HS-5 (cell line): ENCODE measurements at regions not wholly inside any gene's neighbourhood (a gene's known extent, or its start where the extent isn't known, plus 50 kb on each side); places are given as distances from the start of the nearest gene placed in this dataset.
"Not testable (repeated sequence)": the region's sequence is repeated elsewhere in the genome, so short reads cannot be mapped to it uniquely, and the experiment has no call there.

Experiments used
- DNase-seq: peaks from one replicate; pipeline ENCODE4 v3.0.0-alpha.2; 2012; ENCODE audit warnings: low read depth

DNA sequence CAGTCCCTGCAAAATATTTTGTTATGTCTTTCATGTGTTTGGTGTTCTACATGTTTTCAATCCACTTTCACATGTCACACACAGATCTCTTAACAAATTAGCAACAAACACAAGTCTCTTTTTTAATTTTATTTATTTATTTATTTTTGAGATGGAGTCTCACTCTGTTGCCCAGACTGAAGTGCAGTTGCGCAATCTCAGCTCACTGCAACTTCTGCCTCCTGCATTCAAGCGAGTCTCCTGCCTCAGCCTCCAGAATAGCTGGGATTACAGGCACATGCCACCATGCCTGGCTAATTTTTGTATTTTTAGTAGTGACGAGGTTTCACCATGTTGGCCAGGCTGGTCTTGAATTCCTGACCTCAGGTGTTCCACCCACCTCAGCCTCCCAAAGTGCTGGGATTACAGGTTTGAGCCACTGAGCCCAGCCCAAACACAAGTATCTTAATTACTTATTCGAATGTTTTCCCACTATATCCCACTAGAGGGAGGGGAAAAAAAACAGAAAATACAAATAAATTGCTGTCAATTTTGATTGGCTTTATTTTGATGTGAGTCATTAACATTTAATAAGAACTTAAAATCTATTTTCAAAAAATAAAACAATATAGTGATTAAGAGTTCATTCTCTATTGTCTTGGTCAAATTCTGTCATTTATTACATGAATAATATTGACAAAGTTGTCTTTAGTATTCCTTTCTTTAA is 1641.0 kb upstream of the CELF4 start:
- not testable (repeated sequence) for DNase-seq

DNA sequence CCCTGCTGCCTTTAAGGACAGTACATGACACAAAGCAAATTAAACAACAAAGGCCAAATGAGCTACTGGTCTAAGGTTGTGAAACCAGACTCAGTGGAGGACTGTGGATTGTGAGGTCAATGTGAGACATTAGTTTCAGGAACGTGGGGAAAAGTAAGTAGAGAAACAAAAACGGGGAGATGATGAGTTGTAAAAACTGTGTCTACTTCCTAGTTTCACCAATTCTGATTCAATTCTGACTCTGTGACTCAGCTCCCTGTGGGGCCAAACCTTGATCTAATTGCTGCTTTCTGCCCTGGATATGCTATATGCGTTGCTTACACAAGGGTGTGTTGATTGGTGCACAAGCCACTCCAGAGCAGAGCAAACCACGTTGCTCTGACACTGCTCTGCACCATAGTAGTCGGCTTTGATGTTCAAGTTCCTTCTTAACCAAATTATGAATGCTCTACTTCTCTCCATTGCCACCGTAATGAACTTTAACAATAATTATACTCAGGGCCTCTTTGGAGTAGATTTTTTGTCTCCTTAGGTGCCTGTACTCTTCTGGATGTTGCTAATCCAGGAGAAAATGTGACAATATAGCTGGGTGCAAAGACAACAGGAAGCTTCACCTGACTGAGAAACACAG is 1640.1 kb upstream of the CELF4 start:
- DNase-seq, result no peak

DNA sequence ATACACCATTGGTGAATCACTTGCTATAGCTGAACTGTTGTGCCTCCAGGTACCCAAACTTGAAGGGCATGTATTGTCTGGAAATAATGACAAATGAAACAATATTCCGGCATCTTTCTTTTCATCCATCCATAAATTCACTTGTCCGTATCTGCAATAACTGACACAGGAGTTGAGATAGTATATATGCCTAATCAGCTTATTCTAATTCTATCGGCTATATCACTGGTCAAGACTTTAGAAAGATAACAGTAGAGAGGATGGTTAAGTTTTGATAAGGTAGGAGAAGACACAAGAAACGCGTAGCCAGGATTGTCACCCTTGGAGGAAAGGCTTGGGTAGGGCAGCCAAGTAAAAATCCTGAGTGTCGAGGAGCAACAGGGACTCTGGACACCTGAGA is 1634.6 kb upstream of the CELF4 start:
- no peak for DNase-seq

DNA sequence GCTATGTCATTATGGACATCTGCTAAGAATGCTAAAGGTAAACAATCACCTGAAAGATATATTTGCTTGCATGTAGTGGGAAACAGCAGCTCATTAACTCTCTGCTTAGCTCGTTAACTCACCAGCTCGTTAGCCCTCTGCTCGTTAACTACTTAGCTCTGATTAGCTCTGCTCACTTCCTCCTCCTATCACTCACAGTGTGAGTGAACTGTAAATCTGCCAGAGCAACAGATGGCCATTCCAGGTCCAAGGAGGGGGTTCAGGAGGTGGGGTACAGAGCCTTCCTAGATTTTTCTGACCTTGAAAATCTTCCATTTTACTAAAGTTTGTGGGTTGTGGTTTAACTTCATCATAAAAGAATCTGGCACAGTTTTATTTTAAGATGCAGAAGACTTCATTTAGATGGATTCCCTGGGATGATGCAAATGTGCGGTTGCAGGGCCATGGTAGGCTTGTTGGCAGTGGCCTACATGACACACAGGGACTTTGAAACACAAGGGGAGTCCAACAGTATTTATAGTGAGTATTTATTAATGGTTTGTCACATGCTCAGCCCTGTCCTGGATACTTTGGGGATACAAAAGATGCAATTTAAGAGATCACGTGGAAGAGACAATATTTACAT is 1633.7 kb upstream of the CELF4 start:
- DNase-seq, result no peak

DNA sequence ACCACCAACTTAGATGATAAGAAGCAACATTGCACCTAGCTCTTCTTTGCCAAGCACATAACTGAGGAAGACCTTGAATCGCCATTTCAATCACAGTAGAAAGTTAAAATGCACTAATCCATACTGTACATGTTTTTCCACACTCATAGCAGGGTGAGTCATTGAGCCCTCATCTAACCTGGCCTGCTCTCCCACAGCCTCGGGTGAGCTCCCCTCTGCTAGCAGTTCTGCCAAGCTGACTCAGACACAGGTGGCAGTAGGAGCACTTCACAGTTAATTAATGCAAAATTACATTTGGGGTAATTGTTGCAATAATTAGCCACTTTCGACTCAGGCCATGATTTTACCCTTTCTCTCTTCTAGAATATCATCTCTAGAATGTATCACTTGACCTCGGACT is 1632.8 kb upstream of the CELF4 start:
- no peak for DNase-seq

DNA sequence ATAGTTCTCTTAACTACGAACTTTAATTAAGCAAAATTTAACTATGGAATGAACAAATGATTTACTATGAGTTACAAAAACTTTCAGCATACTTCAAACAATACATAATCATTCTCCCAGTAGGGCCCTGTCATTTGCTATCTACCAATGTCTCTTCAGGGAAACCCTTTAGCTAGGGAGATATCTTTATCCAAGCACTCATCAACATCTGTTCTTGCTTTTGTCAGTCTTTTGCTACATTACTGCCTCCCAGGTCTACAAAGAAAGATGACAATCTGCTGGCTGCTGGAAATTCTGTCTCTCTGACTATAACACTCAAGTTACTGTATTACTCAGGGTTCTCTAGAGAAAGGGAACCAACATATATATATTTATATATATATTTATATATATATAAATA is 1626.3 kb upstream of the CELF4 start:
- no peak for DNase-seq

DNA sequence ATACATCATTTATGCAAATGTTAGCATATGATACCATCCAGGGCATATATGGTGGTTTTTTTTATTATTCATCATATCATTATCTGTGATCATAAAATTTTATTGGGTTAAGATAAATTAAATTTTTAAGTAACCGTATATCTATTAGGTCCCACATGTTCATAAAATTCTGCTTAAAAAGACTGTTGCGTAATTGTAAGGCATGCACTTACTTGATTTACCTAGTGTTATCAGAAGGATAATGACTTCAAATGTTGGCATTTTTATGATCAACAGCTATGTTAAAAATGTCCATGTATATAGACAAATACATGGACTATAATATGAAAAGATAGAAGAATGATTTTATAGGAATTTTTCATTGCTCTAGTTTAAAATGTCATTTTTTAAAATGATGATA is 1625.5 kb upstream of the CELF4 start:
- no peak for DNase-seq

DNA sequence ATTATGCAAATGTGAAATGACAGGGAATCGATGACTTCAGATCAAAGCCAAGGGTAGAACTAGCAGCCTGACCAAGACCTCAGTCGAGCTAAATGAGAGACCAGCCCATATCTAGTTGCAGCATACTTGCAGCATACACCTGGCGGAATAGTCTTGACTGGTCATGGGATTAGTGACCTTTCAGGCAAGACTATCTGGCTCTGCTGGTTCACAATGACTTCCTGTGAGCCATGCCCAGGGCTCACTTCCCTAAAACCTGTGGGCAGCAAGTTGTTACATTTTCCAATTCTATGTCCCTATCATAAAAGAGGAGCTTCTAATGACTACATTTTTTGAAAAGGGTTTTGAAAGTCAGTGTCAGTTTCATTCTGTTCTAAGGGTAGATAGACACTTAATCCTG is 1624.9 kb upstream of the CELF4 start:
- no peak for DNase-seq

DNA sequence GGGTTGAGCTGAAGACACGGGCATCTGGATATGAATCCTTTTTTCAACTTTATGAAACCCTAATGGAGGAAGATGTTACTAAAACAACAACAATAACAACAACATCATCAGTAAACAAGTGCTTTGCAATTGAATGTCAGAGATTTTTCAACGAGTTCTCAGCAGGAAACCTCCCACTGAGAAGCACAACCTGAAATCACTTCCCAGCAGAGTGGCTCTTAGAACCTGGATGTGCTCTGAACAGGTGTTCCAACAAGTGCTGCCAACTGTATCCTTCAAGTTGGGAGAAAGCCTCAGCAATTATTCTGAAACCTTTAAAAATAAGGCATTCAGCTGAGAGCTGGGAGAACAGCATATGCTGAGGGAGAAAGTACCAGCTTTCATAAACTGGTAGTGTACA is 1622.7 kb upstream of the CELF4 start:
- no peak for DNase-seq

DNA sequence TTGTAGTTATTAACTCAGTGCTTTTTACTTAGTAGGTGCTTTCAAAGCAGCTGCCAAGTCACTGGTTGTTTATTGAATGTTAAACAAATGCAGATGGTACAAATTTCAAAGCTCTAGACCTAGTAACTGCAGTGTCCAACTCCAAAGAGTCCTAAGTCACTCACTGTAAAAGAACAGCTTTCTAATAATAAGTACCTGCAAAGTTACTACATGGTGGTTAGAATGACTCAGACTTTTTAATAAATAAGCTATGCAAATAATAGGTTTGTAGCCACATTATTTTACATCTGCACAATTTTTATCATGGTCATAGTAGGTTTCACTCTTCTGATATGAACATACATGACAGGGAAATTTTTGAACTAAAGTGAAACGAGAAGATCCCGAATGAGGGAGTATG is 1620.4 kb upstream of the CELF4 start:
- no peak for DNase-seq

DNA sequence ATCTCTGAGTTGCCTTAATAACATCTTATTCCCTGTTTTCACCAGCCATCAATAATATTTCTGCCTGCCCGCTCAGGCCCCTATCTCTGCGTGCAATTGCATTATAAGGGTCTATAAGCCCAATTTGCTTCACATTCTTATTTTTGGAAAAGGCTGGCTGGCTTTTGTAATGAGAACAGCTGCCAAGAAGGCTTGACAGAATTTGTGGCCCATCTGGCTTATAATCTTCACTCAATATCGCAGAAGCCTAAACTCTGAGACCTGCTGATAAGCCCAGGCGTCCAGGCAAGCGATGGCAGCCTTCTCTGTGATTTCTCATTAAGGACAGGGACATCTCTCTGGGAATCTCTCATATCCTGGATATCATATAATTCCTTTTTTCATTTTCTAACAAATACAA is 1618.6 kb upstream of the CELF4 start:
- no peak for DNase-seq

DNA sequence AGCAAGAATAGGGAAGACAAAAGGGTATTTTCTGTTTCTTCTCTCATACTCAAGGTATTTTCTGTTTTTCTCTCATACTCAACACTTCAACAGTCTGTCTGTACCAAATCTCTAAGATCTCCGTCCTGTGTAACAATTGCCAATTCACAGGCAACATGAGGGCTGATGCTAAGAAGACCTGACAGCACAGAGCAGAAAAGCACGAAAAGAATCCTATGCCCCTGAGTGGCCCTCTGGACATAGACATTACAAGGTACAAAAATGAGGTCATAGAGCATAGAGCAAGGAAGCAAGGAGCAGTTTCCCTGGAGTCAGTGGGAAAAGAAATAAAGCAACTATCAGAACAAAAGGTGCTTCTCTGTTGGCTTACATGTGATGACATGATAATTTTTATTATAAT is 1612.6 kb upstream of the CELF4 start:
- DNase-seq, result no peak

DNA sequence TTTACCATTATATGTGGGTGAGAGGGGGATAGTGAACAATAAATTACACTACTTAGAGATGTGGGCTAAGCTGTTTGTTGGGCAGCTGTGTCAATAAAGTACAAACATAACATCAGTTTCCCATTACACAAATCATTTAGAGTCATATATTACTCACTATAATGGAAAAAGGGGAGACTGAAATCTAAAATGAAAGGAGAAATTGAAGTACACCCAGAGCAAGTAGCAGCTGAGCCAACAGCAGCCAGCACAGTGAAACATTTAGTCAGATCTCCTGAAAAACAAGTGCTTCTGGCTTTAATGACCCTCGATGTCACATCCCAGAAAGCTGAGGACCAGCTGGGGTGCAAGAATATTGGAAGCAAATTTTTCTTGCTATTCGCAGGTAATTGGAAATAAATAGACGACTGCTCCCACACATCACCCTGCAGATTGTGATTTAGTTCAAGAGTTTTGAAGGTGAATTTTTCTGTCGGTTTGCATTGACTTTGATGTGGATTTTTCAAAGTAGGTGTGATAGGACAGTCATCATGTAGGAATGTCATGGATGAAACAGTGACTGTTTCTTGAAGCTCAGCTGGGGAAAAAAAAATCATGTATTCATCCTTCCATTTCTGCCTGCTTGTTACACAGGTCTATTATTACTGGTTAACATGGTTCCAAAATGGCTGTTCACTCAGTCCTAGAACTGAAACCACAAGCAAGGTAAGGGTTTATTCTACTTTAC is 1607.3 kb upstream of the CELF4 start:
- DNase-seq, result no peak

DNA sequence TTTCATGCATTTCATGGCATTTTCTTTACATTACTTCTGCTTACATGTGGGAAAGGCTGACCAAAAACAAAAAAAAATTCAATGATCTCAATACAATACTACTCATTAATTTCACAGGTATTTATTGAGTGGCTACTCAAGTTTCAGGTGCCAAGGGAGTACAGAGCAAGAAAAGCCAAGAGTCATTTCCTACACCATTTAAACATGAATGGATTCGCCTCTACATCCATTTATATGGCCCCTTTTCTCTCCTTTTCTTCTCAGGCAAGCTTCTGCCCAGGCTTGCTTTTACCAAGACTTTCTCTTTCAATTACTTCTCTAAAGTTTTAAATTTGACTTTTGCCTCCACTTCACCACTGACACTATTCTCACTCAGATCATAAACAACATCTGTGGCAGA is 1603.1 kb upstream of the CELF4 start:
- no peak for DNase-seq

DNA sequence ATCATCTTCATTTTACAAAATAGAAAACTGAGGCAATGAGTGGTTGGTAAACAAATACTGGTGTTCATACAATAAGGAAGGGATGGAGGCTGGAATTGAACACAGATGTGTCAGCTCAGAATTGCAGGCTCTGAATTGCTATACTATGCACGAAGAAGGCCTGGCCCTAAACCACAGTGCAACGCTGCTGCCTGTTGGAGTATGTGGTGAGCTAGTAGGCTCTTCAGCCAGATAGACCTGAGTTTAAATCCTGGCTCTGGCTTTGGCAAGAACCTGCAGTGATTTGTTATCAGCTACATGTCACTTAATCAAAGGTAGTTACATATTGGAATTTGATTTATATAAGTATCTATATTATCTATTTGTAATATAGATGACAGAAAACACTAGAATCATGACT is 1602.4 kb upstream of the CELF4 start:
- DNase-seq, result no peak

DNA sequence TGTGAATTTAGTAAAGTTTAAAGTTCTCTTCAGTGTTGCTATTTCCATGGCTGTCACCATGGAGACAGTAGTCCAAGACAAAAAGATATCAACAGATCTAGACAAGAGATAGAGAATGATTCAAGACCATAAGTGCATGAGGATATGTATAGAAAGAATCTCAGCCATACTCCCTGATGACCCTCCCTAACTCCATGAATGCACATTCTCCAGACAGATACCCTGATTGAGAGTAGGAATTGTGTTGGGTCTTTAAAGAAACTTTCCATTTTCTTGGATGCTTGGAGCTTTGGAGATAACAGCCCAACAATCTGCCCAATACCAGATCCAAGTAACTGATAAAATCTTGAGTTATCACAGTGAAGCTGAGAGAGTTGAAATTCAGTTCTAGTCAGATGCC is 1601.2 kb upstream of the CELF4 start:
- DNase-seq, result no peak

DNA sequence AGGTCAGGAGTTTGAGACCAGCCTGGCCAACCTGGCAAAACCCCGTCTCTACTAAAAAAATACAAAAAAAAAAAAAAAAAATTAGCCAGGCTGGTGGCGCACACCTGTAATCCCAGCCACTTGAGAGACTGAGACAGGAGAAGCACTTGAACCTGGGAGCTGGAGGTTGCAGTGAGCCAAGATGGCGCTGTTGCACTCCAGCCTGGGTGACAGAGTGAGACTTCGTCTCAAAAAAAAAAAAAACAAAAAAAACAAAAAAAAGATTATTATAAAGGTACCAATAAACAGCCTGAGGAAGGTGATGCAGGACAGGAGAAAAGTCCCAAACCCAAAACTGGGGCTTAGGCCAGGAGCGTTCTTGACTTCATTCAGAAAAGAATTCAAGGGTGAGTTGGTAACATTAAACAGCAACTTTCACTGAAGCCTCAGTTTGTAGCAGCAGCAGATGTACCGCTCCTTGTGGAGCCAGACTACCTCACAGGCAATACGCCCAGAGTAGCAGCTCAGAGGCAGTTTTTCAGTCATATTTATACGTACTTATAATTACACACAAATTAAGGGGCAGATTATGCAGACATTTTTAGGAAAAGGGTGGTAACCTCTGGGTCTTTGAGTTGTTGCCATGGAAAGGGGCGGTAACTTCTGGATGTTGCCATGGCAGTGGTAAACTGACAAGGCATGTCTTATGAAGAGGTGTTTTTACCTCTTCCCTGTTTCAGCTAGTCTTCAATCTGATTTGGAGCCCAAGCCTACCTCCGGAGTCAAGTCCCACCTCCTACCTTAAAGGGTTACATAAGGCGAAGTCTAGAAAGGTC is 1596.6 kb upstream of the CELF4 start:
- no peak for DNase-seq

DNA sequence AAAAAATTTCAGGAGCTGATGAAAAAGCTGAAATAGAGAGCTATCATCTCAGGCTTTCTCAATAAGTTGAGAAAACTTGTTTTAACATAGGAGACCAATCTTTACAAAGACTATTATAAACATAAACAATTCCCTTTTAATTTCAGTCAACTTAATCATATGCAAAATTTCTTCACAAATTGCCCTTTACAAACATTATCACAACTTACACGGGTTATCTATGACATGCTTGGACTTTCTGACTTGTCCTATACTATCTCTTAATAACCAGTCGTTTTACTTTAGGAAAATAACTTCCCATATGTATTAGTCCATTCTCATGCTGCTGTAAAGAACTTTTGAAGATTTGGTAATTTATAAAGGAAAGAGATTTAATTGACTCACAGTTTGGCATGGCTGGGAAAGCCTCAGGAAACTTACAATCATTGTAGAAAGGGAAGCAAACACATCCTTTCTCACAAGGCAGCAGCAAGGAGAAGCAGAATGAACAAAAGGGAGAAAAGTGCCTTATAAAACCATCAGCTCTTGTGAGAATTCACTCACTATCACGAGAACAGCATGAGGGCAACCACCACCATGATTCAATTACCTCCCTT is 1583.7 kb upstream of the CELF4 start:
- DNase-seq, result no peak

DNA sequence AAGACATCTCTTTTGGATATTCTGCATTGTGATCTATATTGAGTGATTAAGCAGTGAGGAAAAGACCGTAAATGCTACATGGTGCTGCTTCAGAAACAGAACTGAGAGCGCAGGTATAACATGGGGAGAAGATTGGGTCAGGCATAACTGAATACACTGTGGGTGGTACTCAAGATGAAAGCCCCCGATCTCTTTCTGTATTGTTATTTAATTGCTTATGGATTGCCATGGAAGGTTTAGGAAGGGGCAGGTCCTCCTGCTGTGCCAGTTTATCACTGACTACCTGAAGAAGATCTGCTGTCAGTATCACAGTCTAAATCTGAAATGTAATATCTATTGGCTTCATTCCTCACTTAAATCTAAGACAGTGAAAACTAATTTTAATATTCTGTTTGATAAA is 1568.7 kb upstream of the CELF4 start:
- no peak for DNase-seq

DNA sequence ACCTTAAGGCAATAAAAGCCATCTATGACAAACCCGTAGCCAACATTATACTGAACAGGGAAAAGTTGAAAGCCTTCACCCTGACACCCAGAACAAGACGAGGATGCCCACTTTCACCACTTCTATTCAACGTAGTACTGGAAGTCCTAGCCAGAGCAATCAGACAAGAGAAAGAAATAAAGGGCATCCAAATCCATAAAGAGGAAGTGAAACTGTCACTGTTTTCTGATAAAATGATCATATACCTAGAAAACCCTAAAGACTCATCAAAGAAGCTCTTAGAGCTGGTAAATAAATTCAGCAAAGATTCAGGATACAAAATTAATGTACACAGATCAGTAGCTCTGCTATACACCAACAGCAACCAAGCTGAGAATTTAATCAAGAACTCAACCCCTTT is 1561.9 kb upstream of the CELF4 start:
- DNase-seq, result not testable (repeated sequence)

DNA sequence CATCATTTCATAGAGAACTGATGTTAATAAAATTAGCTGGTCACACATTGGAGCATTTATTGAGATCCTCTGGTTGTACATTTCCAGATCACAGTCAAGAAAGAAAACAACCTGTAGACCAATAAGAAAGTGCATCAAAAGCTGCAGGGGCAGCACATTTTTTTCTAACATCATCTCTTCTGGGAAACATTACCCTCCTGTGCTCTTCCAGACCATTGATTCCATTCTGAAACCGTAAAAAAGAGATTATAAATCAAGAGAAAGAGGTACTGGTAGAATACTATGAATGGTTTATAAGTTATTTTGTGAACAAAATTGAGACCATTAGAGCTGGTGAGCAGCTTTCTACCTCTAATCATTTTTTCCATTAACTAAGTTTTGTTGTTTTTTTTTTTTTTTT is 1548.2 kb upstream of the CELF4 start:
- no peak for DNase-seq

DNA sequence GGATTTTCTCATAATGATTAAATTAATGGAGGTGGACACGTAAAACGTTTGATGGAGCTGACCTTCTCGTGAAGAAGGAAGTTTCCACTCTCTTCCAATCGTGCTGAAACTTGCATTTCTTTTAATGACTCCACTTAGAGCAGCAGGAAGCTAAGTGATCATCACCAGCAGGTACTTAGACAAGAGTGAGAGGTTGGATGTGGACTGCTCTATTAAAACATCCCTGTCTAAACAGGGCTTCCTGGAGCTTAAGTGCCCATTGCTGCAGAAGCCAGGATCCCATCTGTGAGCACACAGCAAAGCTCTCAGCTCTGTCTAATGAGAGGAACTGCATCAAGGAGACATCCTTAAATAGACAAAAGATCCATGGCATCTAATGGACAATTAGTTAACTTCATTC is 1539.5 kb upstream of the CELF4 start:
- DNase-seq, result no peak
